GM10248 (cell line): ENCODE measurements at regions not wholly inside any gene's neighbourhood (a gene's known extent, or its start where the extent isn't known, plus 50 kb on each side); places are given as distances from the start of the nearest gene placed in this dataset.

ENCODE experiments used
- CTCF ChIA-PET: fragments of 300-600 bp; sonication (Branson Sonifier 250); formaldehyde crosslinking; extraction: SDS; loops from one replicate; lab custom pipeline; 2021; ENCODE audit warnings: antibody characterized with exemption; lab: Yijun Ruan, JAX
- POLR2A ChIA-PET: fragments of 350-650 bp; sonication (Branson Sonifier 250); formaldehyde crosslinking; extraction: SDS; loops from one replicate; lab custom pipeline; 2020; ENCODE audit warnings: antibody characterized with exemption; lab: Yijun Ruan, JAX
- DNase-seq: peaks from one replicate; pipeline ENCODE4 v3.0.0; 2012; ENCODE audit errors: extremely low spot score
- TF ChIP-seq, protein P1 (sequence below): IDR thresholded peaks from 2 replicates; pipeline ENCODE4 v1.5.1; 2012; ENCODE audit warnings: mild to moderate bottlenecking, low read depth; ENCODE audit errors: extremely low read depth, missing control alignments, control extremely low read depth

DNA sequence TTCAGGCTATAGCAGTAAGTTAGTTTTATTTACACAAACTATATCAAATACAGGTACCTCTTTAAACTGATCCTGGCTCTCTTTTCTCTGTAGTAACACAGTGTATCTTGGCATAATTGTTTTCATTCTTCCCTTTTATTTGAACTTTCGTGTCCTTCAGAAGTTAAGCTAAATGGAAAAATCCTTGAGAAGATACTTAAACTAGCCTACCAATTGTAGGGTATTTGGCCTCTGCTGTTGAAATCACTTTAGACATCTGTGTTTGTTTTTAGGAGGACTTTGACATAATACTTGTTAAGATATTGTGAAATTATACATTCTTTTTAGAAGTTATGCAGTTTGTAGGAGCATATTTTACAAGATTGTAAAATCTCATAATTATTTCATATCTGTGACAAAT is 90.3 kb upstream of the GK2 start:
- POLR2A ChIA-PET: no interaction called here
- DNase-seq: no peak
- CTCF ChIA-PET: no interaction called here
- TF ChIP-seq, protein P1, sequence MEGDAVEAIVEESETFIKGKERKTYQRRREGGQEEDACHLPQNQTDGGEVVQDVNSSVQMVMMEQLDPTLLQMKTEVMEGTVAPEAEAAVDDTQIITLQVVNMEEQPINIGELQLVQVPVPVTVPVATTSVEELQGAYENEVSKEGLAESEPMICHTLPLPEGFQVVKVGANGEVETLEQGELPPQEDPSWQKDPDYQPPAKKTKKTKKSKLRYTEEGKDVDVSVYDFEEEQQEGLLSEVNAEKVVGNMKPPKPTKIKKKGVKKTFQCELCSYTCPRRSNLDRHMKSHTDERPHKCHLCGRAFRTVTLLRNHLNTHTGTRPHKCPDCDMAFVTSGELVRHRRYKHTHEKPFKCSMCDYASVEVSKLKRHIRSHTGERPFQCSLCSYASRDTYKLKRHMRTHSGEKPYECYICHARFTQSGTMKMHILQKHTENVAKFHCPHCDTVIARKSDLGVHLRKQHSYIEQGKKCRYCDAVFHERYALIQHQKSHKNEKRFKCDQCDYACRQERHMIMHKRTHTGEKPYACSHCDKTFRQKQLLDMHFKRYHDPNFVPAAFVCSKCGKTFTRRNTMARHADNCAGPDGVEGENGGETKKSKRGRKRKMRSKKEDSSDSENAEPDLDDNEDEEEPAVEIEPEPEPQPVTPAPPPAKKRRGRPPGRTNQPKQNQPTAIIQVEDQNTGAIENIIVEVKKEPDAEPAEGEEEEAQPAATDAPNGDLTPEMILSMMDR: no peak

DNA sequence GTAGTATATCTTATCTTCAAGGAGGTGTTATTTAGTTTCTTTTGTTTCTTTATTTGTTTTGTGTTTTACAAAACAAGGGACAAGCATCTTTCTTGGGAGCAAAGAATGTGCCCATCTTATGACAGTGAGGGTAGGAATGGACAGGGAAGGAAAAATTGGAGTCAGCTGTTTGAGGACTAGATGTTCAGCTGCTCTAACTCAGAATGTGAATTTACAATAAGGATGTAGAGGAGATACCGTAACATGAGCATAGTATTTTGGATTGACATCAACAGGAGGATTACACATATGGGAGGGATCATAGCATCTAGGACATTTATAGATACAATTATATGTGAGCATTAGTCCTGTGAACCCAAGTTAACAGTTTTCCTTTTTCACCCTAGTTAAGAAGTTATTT is 89.0 kb upstream of the GK2 start:
- TF ChIP-seq, protein P1: no peak
- ChIA-PET CTCF (no interaction called here), POLR2A (no interaction called here)
- no peak for DNase-seq

DNA sequence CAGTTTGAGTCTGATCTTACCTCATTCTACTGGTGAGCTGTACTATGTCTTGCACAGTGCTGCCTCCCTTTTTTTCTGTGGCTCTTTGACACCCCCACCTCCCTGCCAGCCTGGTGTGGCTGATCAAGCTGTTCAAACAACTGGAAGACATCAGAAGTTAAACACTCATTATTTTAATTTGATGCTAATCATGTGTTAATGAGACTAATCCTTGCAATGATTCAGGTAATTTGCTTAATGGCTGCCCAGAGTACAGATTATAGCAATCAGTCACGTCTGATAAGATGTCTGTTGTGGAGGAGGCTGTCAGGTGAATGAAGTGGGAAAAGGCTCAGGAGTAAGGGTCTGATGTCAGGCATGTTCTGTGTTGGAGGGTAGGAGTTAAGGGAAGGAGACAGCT is 87.4 kb upstream of the GK2 start:
- no peak for DNase-seq
- POLR2A ChIA-PET: no interaction called here
- TF ChIP-seq, protein P1: no peak
- CTCF ChIA-PET: no interaction called here

DNA sequence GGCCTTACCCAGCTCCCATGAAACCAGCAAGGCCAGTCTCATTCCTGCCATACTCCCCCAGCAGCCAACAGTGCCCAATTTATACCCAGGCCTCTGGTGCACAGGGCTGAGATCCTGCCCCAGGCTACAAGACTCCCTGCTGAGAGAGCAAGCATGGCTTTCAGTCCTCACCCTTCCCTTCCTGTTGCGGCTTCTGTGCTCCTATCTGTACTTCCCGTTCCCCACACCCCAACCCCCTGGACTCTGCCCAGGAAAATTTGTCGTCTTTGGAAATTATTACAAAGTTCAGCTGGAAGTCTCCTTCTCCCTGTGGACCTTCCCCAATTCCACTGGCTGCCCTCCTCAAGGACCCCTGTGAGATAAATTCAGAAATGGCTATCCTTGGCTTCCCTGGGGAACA is 84.1 kb upstream of the GK2 start:
- TF ChIP-seq, protein P1: no peak
- DNase-seq: no peak
- POLR2A ChIA-PET: no interaction called here
- CTCF ChIA-PET: no interaction called here

DNA sequence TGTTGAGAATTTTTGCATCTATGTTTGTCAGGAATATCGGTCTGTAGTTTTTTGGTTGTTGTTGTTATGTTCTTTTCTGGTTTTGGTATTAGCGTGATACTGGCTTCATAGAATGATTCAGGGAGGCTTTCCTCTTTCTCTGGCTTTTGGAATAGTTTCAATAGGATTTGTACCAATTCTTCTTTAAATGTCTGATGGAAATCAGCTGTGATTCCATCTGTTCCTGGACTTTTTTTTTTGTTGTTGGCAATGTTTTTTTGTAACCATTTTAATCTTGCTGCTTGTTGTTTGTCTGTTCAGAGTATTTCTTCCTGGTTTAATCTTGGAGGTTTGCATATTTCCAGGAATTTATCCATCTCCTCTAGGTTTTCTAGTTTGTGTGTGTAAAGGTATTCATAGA is 81.5 kb upstream of the GK2 start:
- TF ChIP-seq, protein P1: no peak
- DNase-seq: no peak
- POLR2A ChIA-PET: no interaction called here
- CTCF ChIA-PET: no interaction called here

DNA sequence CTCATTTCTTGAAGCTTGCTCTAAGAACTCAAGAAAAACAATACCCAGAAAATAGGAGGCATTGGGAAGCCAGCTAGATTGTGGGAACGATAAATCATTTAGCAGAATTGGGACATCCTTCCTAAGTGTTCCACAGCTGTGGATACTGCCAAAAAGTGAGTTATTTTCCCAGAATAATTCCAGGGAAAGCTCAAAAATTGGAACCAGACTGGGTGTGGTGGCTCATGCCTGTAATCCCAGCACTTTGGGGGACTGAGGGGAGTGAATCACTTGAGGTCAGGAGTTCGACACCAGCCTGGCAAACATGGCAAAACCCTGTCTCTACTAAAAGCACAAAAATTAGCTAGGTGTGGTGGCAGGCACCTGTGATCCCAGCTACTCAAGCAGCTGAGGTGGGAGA is 68.2 kb upstream of the GK2 start:
- TF ChIP-seq, protein P1: no peak
- CTCF ChIA-PET: no interaction called here
- POLR2A ChIA-PET: no interaction called here
- no peak for DNase-seq

DNA sequence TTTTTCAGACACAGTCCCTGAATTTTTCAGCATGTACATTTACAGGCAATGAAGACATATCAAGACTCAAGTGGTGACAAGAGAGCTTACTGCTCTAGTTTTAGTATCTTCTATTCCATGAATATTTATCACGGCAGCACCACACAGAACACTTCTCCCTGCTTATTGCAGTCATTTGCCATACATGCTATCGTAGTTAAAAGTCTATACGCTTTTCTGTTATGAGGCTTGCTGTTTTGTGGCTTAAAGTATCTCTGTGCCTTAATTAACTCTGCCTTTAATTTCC is 65.4 kb upstream of the GK2 start:
- TF ChIP-seq, protein P1: no peak
- no peak for DNase-seq
- ChIA-PET CTCF (no interaction called here), POLR2A (no interaction called here)
